ENCODE measurements at regions not wholly inside any gene's neighbourhood (a gene's known extent, or its start where the extent isn't known, plus 50 kb on each side); places are given as distances from the start of the nearest gene placed in this dataset.

DNA sequence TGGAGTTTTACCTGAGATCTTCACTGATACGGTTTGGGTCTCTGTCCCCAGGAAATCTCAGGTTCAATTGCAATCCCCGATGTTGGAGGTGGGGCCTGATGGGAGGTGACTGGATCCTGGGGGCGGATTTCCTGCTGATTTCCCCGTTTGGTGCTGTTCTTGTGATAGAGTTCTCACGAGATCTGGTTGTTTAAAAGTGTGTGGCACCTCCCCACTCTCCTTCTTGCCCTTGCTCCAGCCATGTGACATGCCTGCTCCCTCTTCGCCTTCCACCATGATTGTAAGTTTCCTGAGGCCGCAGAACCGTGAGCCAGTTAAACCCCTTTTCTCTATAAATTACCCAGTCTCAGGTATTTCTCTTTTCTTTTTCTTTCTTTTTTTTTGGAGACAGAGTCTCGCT, 126.4 kb upstream of the SLC45A1 start:
- DNase-seq (no peak), ATAC-seq (replicated peaks) (no peak)
- H3K4me3 Mint-ChIP-seq: no peak overlapping the region
- H3K4me1 Mint-ChIP-seq (ENCODE audit: low read depth in 2 of 2): peaks cover 0 to 10% of the 10 kb centered on the region in 2 donors
- H3K36me3 Mint-ChIP-seq (ENCODE audit: insufficient read depth): peaks cover 3% of the 10 kb centered on the region
- H3K27me3 Mint-ChIP-seq: peaks cover 0 to 9% of the 10 kb centered on the region in 2 donors
- no peaks in the 10 kb centered on the region for H3K9me3 Mint-ChIP-seq
- H3K27ac Mint-ChIP-seq: no peak overlapping the region

DNA sequence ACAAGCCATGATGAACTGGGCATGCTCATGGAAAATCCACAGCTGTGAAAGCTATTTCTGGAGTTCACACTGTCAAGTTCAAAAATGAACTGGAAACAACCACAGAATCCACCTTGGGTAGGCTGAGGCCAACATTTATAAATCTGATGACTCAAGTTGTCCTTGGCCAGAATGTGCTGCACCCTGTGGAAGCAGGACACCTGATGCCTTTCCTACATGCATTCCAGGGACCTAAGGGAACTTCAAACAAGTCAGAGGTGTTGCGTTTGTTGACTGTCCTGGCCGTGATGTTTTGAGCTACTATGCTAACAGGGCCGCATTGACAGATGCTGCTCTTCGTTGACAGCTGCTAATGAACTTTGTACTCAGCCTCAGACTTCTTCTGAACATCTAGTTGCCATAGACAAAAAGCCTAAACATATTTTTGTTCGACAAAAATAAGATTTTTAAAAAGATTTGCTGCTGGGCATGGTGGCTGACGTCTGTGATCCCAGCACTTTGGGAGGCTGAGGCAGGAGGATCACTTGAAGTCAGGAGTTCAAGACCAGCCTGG, 127.9 kb upstream of the SLC45A1 start:
- no peak overlapping the region for H3K4me3 Mint-ChIP-seq
- H3K27ac Mint-ChIP-seq: no peak overlapping the region
- no peak for ATAC-seq (replicated peaks)
- H3K4me1 Mint-ChIP-seq (ENCODE audit: low read depth in 2 of 2): peaks cover 0 to 10% of the 10 kb centered on the region in 2 donors
- H3K36me3 Mint-ChIP-seq (ENCODE audit: insufficient read depth): peaks cover 3% of the 10 kb centered on the region
- peaks cover 0 to 9% of the 10 kb centered on the region in 2 donors for H3K27me3 Mint-ChIP-seq
- no peak for DNase-seq
- H3K9me3 Mint-ChIP-seq: no peaks in the 10 kb centered on the region

DNA sequence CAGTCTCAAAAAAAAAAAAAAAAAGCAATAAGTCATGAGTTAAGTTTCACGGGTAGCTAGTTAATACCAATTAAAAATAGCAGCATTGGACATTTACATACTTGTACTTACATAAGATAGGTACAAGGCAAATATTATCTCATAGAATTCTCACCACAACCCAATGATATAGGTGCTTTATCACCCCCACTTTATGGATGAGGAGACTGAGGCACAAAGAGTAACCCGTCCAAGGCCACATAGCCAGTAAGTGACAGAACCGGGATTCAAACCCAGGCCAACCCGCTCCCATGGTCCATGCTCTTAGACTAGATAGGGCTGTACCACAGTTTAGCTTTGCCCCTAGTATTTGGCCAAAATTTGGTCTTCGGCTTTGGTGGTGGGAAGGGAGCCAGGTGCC, 132.5 kb upstream of the SLC45A1 start:
- ATAC-seq (replicated peaks) (no peak), DNase-seq (no peak)
- H3K27me3 Mint-ChIP-seq: no peaks in the 10 kb centered on the region
- no peak overlapping the region for H3K27ac Mint-ChIP-seq
- H3K36me3 Mint-ChIP-seq (ENCODE audit: insufficient read depth): no peaks in the 10 kb centered on the region
- no peak overlapping the region for H3K4me3 Mint-ChIP-seq
- H3K4me1 Mint-ChIP-seq (ENCODE audit: low read depth in 2 of 2): peaks cover 10 to 19% of the 10 kb centered on the region in 2 donors
- no peaks in the 10 kb centered on the region for H3K9me3 Mint-ChIP-seq

DNA sequence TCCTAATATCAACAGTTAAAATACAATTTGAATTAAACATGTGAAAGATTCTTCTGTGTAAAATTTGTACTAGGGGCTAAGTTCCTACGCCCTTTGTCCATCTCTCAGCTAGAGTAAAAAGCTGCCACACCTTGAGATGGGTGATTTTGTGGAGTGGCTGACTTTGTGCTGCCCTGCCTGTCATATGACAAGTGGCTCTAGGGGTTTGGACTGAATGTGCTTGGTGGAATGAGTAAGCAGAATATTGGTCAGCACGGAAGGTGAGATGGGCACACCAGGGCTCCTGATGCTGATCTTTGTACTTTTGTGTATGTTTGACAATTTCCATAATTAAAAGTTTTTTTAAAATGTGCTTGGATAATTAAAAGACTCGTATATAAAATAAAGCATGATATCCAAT, 133.6 kb upstream of the SLC45A1 start:
- Mint-ChIP-seq H3K9me3 (peaks cover 0 to 4% of the 10 kb centered on the region in 2 donors), H3K4me3 (no peak overlapping the region), H3K4me1 (ENCODE audit: low read depth in 2 of 2) (peaks cover 10 to 19% of the 10 kb centered on the region in 2 donors), H3K27ac (peak overlapping the region in 1 of 2 donors; percentile 90), H3K36me3 (ENCODE audit: insufficient read depth) (no peaks in the 10 kb centered on the region), H3K27me3 (no peaks in the 10 kb centered on the region)
- ATAC-seq (replicated peaks) (no peak), DNase-seq (no peak)

DNA sequence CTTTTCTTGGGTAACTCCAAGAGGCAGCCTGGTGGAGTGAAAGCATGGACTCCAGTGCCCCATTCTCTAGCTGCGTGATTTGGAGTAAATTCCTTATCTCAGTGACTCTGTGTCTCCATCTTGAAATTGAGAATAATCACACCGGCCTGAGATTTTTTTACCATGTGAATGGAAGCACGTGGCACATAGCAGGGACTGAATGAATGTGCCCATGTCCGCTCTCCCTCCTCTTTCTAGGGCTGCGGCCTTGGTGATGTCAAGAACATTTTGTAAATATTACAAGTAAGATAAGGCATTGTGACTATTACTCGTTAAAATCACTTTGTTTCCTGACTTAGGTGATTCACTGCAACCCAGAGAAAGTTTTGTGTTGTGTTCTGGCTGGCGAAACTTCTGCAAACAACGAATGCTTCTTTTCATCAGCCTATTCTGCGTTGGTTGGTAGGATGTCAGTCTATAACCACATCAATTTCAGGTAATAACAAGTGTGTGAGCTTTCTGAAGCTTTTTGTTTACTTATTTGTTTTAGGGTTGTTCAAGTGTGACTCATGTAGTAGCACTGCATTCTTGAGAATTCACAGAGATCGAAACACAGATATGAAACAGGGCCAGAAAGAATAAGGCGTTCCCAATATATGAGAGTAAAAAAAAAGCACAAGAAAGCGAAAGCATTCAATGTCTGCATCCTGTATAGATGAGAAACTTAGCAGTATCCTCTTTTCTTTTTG, 135.7 kb upstream of the SLC45A1 start:
- Mint-ChIP-seq H3K4me1 (ENCODE audit: low read depth in 2 of 2) (peaks cover 10 to 19% of the 10 kb centered on the region in 2 donors), H3K27me3 (no peaks in the 10 kb centered on the region), H3K27ac (peak overlapping the region; percentile 90), H3K4me3 (peak overlapping the region; percentile 51 to 66), H3K36me3 (ENCODE audit: insufficient read depth) (no peaks in the 10 kb centered on the region), H3K9me3 (peaks cover 0 to 13% of the 10 kb centered on the region in 2 donors)
- peak; percentile 91 for ATAC-seq (replicated peaks)
- DNase-seq: peak; percentile 11 to 33 (median 14)

DNA sequence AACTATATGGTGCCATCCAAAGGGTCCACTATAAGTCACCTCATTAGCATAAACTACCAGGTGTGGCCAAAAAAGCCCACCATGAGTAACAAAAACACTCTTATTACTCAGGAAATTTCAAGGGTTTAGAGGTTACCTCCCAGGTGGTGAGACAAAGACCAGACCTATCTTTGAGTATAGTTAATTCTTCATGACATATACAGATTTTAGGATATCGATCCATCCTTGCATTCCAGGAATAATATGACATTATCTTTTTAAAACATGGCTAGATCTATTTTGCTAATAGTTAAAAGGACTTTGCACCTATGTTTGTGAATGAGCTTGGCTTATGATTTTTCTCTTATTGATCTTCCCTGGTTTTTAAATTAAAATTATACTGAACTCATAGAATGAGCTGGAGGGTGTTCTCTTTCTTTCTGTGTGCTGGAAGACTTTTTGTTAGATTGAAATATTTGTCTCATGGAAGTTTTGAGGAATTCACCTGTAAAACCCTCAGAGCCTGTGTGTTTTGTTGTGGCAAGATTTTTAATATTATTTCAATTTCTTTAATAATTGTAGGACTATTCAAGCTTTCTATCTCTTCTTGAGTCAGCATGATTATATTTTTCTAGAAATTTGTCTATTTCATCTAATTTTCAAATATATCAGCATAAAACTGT, 138.7 kb upstream of the SLC45A1 start:
- DNase-seq (no peak), ATAC-seq (replicated peaks) (no peak)
- Mint-ChIP-seq H3K4me1 (ENCODE audit: low read depth in 2 of 2) (peaks cover 10 to 19% of the 10 kb centered on the region in 2 donors), H3K27ac (peak overlapping the region in 1 of 2 donors; percentile 28), H3K36me3 (ENCODE audit: insufficient read depth) (no peaks in the 10 kb centered on the region), H3K4me3 (no peak overlapping the region), H3K27me3 (no peaks in the 10 kb centered on the region), H3K9me3 (peaks cover 0 to 13% of the 10 kb centered on the region in 2 donors)

DNA sequence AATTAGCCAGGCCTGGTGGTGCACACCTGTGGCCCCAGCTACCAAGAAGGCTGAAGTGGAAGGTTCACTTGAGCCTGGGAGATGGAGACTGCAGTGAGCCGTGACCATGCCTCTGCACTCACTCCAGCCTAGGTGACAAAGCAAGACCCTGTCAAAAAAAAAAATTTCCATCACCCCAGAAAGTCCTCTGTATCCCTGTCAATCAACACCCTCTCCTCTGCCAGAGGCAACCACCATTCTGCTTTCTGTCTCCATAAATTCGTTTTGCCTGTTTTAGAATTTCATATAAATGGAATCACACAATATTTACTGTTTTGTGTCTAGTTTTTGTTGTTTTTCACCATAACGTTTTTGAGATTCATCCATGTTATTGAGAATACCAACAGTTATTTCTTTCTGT, 141.6 kb upstream of the SLC45A1 start:
- H3K4me1 Mint-ChIP-seq (ENCODE audit: low read depth in 2 of 2): no peaks in the 10 kb centered on the region
- H3K36me3 Mint-ChIP-seq (ENCODE audit: insufficient read depth): peaks cover under 1% of the 10 kb centered on the region

DNA sequence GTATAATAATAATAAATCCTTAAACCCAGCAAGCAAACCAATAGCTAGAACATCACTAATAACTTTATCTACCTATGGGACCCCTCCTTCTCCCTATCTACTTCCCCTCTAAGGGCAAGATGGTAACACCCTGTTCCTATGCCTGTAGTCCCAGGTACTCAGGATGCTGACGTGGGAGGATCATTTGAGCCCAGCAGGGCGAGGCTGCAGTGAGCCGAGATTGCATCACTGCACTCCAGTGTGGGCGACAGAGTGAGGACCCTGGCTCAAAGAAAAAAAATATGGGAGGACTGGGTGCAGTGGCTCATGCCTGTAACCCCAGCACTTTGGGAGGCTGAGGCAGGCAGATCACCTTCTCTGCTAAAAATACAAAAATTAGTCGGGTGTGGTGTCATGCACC, 143.1 kb upstream of the SLC45A1 start:
- Mint-ChIP-seq H3K27me3 (no peaks in the 10 kb centered on the region), H3K4me3 (no peak overlapping the region), H3K9me3 (peaks cover 0 to 13% of the 10 kb centered on the region in 2 donors), H3K27ac (no peak overlapping the region), H3K4me1 (ENCODE audit: low read depth in 2 of 2) (peaks cover 7 to 8% of the 10 kb centered on the region in 2 donors), H3K36me3 (ENCODE audit: insufficient read depth) (peaks cover 4% of the 10 kb centered on the region)
- DNase-seq: no peak
- no peak for ATAC-seq (replicated peaks)

More for the DNA sequence above, 141.6 kb upstream of the SLC45A1 start:
- Mint-ChIP-seq H3K27ac (no peak overlapping the region), H3K27me3 (no peaks in the 10 kb centered on the region), H3K9me3 (peaks cover 0 to 13% of the 10 kb centered on the region in 2 donors), H3K4me3 (no peak overlapping the region)
- no peak for ATAC-seq (replicated peaks)
- DNase-seq: no peak

DNA sequence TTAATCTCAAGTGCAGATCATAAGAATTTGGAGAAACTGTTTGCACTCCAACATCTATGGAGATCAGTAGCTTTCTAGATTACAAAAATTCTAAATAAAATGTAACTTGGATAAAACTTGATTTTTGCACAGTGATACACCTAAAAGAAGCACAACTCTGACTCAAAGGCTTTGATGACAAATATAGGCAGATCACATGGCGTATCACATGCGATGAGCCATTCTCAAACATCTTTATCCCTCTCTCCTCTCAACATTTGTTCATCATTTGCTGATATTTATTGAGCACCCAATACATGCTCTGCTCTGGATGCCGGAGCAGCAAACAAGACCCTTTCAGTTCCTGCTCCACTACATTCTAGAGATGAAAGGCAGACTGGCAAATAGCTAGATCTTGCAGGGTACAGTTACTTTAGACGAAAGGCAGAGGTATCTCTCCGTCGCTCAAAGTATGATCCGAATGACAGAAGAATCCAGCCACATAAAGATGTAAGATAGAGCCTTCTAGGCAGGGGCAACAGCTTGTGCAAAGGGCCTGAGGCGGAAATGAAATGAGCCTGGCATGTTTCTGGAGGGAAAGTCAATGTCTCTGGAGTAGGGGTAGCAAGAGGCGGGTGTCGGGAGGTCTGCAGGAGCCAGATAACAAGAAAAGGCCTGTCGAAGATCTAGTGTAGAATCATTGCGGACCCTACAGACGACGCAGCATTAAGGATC, 145.8 kb upstream of the ERRFI1 start:
- Mint-ChIP-seq H3K9me3 (no peaks in the 10 kb centered on the region), H3K4me1 (ENCODE audit: low read depth in 2 of 2) (peaks cover 21 to 25% of the 10 kb centered on the region in 2 donors), H3K27ac (no peak overlapping the region), H3K4me3 (no peak overlapping the region), H3K36me3 (ENCODE audit: insufficient read depth) (peaks cover 4% of the 10 kb centered on the region), H3K27me3 (no peaks in the 10 kb centered on the region)
- ATAC-seq (replicated peaks) (no peak), DNase-seq (no peak)

DNA sequence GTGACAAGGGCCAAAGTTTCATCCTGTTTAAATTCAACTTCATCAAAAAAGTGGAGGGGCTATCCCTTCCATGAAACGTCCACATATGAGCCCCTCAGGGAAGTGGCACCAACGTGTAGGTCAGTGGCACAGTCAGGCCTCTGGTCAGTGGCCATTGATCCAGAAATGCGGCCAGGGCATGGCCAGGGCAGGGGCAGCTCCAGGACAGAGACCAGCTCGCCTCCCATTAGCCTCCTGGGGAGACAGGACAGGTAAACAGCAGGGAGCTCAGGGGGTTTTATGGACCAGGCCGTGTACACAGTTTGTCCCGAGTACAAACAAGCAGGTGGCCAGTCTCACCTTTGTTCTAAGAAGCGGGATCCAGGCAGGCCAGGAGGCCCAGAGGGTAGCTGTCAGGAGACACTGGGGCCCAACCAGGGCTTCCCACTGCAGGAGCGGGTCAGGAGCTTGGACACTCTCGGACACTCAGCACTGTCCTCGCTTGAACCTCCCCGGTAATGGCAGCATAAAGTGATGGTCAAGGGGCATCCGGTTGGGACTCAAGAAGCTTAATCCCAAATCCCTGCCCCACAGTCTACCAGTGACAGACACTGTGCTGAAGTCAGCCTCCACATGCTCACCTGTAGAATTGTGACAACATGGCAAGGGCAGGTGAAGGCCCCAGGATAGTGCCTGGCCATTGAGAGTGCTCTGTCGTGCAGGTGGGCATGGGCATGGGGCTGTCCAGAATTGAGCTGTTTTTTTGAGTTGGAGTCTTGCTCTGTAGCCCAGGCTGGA, 144.1 kb upstream of the ERRFI1 start:
- H3K9me3 Mint-ChIP-seq: no peaks in the 10 kb centered on the region
- no peaks in the 10 kb centered on the region for H3K27me3 Mint-ChIP-seq
- peaks cover 4% of the 10 kb centered on the region for H3K36me3 Mint-ChIP-seq (ENCODE audit: insufficient read depth)
- peaks cover 27 to 31% of the 10 kb centered on the region in 2 donors for H3K4me1 Mint-ChIP-seq (ENCODE audit: low read depth in 2 of 2)
- peak overlapping the region; percentile 94 to 97 for H3K27ac Mint-ChIP-seq
- DNase-seq: no peak
- peak overlapping the region; percentile 64 to 68 for H3K4me3 Mint-ChIP-seq
- ATAC-seq (replicated peaks): no peak

DNA sequence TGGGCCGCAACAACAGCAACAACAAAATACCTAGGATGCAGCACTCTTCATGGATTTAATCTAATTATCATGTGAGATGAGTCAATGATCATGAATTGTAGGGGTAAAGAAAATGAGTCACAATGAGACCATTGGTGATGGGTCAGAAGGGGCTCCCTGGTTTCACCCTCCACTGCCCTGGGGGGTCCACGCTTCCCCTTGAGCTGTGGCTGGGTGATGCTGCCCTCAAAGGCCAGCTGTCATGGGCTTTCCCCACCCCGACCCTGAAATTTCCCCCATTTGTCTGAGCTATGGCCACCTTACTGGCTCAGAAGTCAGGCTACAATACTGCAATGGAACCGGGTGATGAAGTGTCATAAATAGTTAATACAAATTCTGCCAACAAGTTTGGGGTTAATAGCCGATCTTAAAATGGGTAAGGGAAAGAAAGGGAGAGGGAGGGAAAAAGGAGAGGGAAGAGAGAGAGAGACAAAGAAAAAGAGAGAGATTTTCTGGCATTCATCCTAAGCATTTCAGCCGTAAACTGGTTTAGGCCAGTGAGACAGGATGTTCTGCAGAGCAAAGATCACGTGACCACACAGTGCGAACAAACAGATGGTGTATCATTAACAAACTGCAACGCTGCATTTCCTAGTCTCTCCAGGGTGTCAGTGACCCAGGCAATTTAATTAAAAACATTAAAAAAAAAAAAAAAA, 143.4 kb upstream of the ERRFI1 start:
- Mint-ChIP-seq H3K36me3 (ENCODE audit: insufficient read depth) (peaks cover 4% of the 10 kb centered on the region), H3K9me3 (no peaks in the 10 kb centered on the region), H3K4me1 (ENCODE audit: low read depth in 2 of 2) (peaks cover 27 to 31% of the 10 kb centered on the region in 2 donors), H3K4me3 (peak overlapping the region; percentile 64 to 68), H3K27me3 (no peaks in the 10 kb centered on the region), H3K27ac (peak overlapping the region; percentile 94 to 97)
- ATAC-seq (replicated peaks): peak; percentile 95
- peak; percentile 34 to 52 (median 41) for DNase-seq

DNA sequence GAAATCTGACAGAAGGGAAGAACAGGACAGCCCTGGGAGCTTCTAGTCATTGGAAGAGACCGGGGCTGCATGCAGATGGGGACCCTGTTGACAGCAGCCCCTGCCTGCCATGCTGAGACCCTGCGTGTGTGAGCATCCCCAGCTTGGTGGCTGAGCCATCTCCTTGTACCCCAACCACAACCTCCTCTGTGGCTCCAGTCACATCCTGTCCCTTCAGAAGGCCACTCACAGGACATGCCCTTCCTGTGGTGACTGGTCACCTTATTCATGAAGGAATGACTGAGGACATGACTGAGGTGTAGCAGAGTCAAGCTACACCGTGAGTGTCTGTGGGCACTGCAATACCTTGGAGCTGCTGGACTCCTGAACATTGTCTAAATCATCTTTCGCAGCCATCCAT, 141.8 kb upstream of the ERRFI1 start:
- DNase-seq (no peak), ATAC-seq (replicated peaks) (no peak)
- Mint-ChIP-seq H3K9me3 (no peaks in the 10 kb centered on the region), H3K4me3 (peak overlapping the region; percentile 25 to 33), H3K4me1 (ENCODE audit: low read depth in 2 of 2) (peaks cover 27 to 31% of the 10 kb centered on the region in 2 donors), H3K27ac (peak overlapping the region; percentile 94 to 97), H3K36me3 (ENCODE audit: insufficient read depth) (peaks cover 4% of the 10 kb centered on the region), H3K27me3 (no peaks in the 10 kb centered on the region)

Data from effector memory CD8-positive, alpha-beta T cell (primary cell).